ENCODE measurements at regions not wholly inside any gene's neighbourhood (a gene's known extent, or its start where the extent isn't known, plus 50 kb on each side); places are given as distances from the start of the nearest gene placed in this dataset.

DNA sequence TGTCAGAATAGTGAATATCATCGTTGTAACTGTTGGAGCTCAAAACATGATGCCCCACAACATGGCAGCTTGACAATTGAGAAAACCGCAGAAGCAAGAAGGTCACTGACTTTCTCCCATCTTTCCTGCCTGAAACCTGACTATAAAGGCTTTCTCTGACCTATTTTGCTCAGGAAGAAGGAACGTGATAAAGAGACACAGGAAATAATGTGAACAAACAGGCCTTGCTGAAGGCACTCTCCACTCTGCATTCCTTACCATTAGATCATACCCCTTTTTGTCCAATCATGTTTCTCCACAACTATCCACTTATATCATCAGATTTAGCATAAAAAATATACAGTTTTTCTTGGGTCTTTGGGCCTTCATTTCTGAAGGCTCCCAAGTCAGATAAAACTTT is 916.8 kb downstream of the METTL15 start:
- H3K4me1 ChIP-seq = no peaks in the 10 kb centered on the region
- H3K27ac ChIP-seq = no peak overlapping the region
- H3K27me3 ChIP-seq = no peaks in the 10 kb centered on the region
- TF ChIP-seq, protein P1, sequence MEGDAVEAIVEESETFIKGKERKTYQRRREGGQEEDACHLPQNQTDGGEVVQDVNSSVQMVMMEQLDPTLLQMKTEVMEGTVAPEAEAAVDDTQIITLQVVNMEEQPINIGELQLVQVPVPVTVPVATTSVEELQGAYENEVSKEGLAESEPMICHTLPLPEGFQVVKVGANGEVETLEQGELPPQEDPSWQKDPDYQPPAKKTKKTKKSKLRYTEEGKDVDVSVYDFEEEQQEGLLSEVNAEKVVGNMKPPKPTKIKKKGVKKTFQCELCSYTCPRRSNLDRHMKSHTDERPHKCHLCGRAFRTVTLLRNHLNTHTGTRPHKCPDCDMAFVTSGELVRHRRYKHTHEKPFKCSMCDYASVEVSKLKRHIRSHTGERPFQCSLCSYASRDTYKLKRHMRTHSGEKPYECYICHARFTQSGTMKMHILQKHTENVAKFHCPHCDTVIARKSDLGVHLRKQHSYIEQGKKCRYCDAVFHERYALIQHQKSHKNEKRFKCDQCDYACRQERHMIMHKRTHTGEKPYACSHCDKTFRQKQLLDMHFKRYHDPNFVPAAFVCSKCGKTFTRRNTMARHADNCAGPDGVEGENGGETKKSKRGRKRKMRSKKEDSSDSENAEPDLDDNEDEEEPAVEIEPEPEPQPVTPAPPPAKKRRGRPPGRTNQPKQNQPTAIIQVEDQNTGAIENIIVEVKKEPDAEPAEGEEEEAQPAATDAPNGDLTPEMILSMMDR (IDR thresholded peaks at IDR 0.05) = no peak
- TF ChIP-seq POLR2AphosphoS5 (IDR thresholded peaks at IDR 0.05) (no peak), POLR2A (IDR thresholded peaks at IDR 0.05) (no peak)
- intact Hi-C loops (cut with DNase I; ENCODE audit: low total_unique reads) = no loop called here
- H3K9me3 ChIP-seq = peaks cover 5 to 17% of the 10 kb centered on the region in 2 donors
- no peaks in the 10 kb centered on the region for H3K36me3 ChIP-seq
- no peak overlapping the region for H3K4me3 ChIP-seq
- no peak for DNase-seq (ENCODE audit: low spot score in 2 of 2)

DNA sequence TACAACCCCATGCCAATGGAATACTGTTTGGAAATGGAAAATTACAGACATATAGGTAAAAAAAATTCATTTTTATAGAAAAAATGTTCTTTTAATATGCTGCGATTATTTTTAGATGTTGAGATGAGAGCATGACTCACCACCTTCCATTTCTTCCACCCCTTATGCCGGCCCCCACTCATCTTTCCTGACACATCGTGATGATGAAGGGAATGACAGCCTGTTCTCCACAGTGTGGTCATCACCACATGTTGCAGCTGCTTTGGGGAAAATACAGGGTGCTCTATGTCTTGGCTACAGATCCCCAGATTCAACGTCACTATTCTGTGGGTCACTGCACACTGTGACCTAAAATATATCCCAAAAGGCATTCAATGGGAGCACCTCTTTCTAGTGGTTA is 916.2 kb downstream of the METTL15 start:
- Histone ChIP-seq H3K27ac (no peak overlapping the region), H3K4me1 (no peaks in the 10 kb centered on the region), H3K36me3 (no peaks in the 10 kb centered on the region), H3K4me3 (no peak overlapping the region), H3K9me3 (peaks cover 0 to 11% of the 10 kb centered on the region in 2 donors), H3K27me3 (no peaks in the 10 kb centered on the region)
- intact Hi-C loops (cut with DNase I; ENCODE audit: low total_unique reads) = no loop called here
- TF ChIP-seq POLR2AphosphoS5 (IDR thresholded peaks at IDR 0.05) (no peak), POLR2A (IDR thresholded peaks at IDR 0.05) (no peak)
- TF ChIP-seq, protein P1 (IDR thresholded peaks at IDR 0.05) = no peak
- no peak for DNase-seq (ENCODE audit: low spot score in 2 of 2)

DNA sequence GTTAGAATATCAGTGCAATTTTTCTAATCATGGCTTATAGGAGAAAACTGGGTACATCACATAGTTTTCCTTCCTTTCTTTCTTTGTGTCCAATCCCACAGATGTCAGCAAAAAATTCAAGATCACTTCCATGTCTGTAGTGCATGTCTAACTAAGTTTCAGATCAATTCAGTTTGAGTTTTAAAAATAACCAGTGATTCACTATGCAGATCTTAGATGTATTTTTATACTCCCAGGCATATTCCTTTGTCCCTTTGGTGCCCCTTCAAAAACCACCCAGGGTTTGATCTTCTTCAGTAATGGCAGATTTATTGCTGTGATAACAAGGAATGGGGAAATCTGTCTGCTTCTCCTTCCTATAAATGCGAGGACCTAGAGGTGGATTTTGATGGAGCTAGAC is 915.6 kb downstream of the METTL15 start:
- H3K4me3 ChIP-seq = no peak overlapping the region
- TF ChIP-seq POLR2A (IDR thresholded peaks at IDR 0.05) (no peak), POLR2AphosphoS5 (IDR thresholded peaks at IDR 0.05) (no peak)
- TF ChIP-seq, protein P1 (IDR thresholded peaks at IDR 0.05) = no peak
- peaks cover 0 to 5% of the 10 kb centered on the region in 2 donors for H3K9me3 ChIP-seq
- DNase-seq (ENCODE audit: low spot score in 2 of 2) = no peak
- H3K27me3 ChIP-seq = no peaks in the 10 kb centered on the region
- intact Hi-C loops (cut with DNase I; ENCODE audit: low total_unique reads) = no loop called here
- H3K4me1 ChIP-seq = no peaks in the 10 kb centered on the region
- H3K36me3 ChIP-seq = no peaks in the 10 kb centered on the region
- H3K27ac ChIP-seq = no peak overlapping the region

DNA sequence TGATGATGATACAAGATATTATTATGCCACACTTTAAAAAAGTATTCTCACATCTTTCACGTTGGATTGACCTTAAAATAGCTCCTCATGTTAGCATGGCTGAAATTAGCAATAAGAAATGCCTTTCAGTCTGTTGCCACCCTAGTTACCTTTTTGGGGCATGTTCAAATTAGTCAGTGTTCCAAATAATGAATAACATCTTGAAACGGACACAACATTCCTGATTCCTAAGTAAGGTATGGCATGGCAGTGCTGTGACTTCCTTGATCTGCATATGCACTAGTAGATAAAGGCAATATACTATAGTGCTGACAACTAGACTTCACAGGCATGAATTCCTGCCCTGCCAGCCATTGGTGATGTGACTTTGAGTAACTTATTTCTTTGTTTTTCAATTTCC is 914.5 kb downstream of the METTL15 start:
- Histone ChIP-seq H3K27ac (no peak overlapping the region), H3K27me3 (no peaks in the 10 kb centered on the region), H3K4me1 (no peaks in the 10 kb centered on the region), H3K36me3 (no peaks in the 10 kb centered on the region), H3K9me3 (no peaks in the 10 kb centered on the region), H3K4me3 (no peak overlapping the region)
- intact Hi-C loops (cut with DNase I; ENCODE audit: low total_unique reads) = no loop called here
- no peak for DNase-seq (ENCODE audit: low spot score in 2 of 2)
- TF ChIP-seq, protein P1 (IDR thresholded peaks at IDR 0.05) = no peak
- TF ChIP-seq POLR2AphosphoS5 (IDR thresholded peaks at IDR 0.05) (no peak), POLR2A (IDR thresholded peaks at IDR 0.05) (no peak)

DNA sequence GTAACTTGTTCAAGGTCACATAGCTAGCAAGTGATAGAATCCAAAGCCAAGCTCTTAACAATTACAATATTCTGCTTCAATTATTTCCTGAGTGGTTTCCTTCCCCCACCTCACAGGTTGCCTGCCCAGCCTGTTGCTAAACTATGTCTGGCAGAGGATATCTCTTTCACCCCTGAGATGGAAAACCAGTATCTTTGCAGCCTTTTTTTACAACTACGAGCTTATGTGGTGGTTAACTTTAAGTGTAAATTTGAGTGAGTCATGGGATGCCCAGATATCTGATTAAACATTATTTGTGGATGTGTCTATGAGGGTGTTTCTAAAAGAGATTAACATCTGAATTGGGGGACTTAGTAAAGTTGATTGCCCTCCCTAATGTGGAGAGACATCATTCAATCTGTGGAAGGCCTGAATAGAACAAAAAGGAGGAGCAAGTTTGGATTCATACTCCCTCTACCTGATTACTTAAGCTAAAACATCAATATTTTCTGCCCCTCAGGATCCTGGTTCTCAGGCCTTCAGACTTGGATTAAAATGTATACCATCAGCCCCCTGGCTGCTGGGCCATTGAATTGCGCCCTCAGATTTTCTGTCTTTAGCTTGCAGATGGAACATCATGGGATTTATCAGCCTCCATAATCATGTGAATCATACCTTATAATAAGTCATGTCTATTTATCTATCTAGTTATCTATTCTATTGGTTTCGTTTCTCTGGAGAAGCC is 911.9 kb downstream of the METTL15 start:
- no peak overlapping the region for H3K27ac ChIP-seq
- no peaks in the 10 kb centered on the region for H3K36me3 ChIP-seq
- no peaks in the 10 kb centered on the region for H3K9me3 ChIP-seq
- DNase-seq (ENCODE audit: low spot score in 2 of 2) = no peak
- intact Hi-C loops (cut with DNase I; ENCODE audit: low total_unique reads) = no loop called here
- no peaks in the 10 kb centered on the region for H3K27me3 ChIP-seq
- TF ChIP-seq POLR2AphosphoS5 (IDR thresholded peaks at IDR 0.05) = no peak
- TF ChIP-seq, protein P1 (IDR thresholded peaks at IDR 0.05) = no peak
- TF ChIP-seq POLR2A (IDR thresholded peaks at IDR 0.05) = no peak
- no peaks in the 10 kb centered on the region for H3K4me1 ChIP-seq
- no peak overlapping the region for H3K4me3 ChIP-seq

Measured in breast epithelium (tissue), 4 donors.